Calu3 (cell line): ENCODE measurements at regions not wholly inside any gene's neighbourhood (a gene's known extent, or its start where the extent isn't known, plus 50 kb on each side); places are given as distances from the start of the nearest gene placed in this dataset.

Experiments
- BruUV-seq: library from RNA; stranded (reverse); fragments of 400-500 nt; replicated peaks from 2 replicates; lab custom pipeline; 2021; lab: Mats Ljungman, UMichigan
- CTCF ChIA-PET: fragments of 300-600 bp; sonication (Branson Sonifier 250); formaldehyde crosslinking; loops from one replicate; lab custom pipeline; 2022; ENCODE audit warnings: antibody characterized with exemption; lab: Charles Lee
- DNase-seq: peaks from one replicate; pipeline ENCODE4 v3.0.0; 2022
- H3K27ac Mint-ChIP-seq: one replicate; pipeline ENCODE4 v1.8.0; 2022; ENCODE audit warnings: mixed read lengths; ENCODE audit not compliant: unreplicated experiment
- H3K27me3 Mint-ChIP-seq: one replicate; pipeline ENCODE4 v1.8.0; 2022; ENCODE audit warnings: mixed read lengths; ENCODE audit not compliant: unreplicated experiment
- H3K36me3 Mint-ChIP-seq: one replicate; pipeline ENCODE4 v1.8.0; 2022; ENCODE audit warnings: mild to moderate bottlenecking, moderate library complexity, mixed read lengths; ENCODE audit not compliant: insufficient read depth, unreplicated experiment
- H3K4me1 Mint-ChIP-seq: one replicate; pipeline ENCODE4 v1.8.0; 2022; ENCODE audit warnings: mild to moderate bottlenecking, low read depth, mixed read lengths; ENCODE audit not compliant: unreplicated experiment
- H3K4me3 Mint-ChIP-seq: one replicate; pipeline ENCODE4 v1.8.0; 2022; ENCODE audit warnings: mild to moderate bottlenecking, low read depth, moderate library complexity, mixed read lengths; ENCODE audit not compliant: unreplicated experiment
- H3K9me3 Mint-ChIP-seq: one replicate; pipeline ENCODE4 v1.8.0; 2022; ENCODE audit warnings: low read depth, mixed read lengths; ENCODE audit not compliant: unreplicated experiment
- intact Hi-C: fragments of 100-400 bp; cut with micrococcal nuclease; formaldehyde crosslinking; loops from one replicate; pipeline ENCODE4 v1.10.0; 2022; ENCODE audit not compliant: unreplicated experiment
- TF ChIP-seq, protein P1 (sequence below): fragments of 200-600 bp; IDR thresholded peaks from one replicate; pipeline ENCODE4 v1.8.0; 2022; ENCODE audit warnings: antibody characterized with exemption; ENCODE audit not compliant: unreplicated experiment

DNA sequence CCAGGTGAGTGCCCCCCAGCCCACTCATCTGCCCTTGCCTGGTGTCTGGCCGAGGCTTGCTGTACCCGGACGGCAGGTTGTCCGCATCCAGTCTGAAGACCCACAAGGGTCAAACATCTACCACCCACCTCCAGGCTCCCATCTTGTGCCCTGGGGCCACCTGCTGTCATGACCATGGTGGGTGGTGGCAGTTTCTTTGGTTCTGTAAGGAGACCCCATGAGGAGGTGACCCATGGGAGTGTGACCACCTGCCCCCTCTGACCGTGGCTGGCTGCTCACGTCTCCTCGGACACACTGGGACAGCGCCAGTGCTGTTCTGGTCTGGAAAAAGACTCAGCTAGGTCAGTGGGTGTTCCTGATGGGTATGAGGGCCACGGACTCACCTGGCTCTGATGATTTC is 93.9 kb downstream of the TEX29 start:
- Mint-ChIP-seq H3K4me3 (no peak overlapping the region), H3K9me3 (no peaks in the 10 kb centered on the region), H3K36me3 (no peaks in the 10 kb centered on the region), H3K27me3 (peaks cover 25% of the 10 kb centered on the region), H3K27ac (no peak overlapping the region), H3K4me1 (no peaks in the 10 kb centered on the region)
- no TSS peak for BruUV-seq
- no peak for DNase-seq
- TF ChIP-seq, protein P1, sequence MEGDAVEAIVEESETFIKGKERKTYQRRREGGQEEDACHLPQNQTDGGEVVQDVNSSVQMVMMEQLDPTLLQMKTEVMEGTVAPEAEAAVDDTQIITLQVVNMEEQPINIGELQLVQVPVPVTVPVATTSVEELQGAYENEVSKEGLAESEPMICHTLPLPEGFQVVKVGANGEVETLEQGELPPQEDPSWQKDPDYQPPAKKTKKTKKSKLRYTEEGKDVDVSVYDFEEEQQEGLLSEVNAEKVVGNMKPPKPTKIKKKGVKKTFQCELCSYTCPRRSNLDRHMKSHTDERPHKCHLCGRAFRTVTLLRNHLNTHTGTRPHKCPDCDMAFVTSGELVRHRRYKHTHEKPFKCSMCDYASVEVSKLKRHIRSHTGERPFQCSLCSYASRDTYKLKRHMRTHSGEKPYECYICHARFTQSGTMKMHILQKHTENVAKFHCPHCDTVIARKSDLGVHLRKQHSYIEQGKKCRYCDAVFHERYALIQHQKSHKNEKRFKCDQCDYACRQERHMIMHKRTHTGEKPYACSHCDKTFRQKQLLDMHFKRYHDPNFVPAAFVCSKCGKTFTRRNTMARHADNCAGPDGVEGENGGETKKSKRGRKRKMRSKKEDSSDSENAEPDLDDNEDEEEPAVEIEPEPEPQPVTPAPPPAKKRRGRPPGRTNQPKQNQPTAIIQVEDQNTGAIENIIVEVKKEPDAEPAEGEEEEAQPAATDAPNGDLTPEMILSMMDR = no peak
- CTCF ChIA-PET = no interaction called here
- intact Hi-C loops = no loop called here

DNA sequence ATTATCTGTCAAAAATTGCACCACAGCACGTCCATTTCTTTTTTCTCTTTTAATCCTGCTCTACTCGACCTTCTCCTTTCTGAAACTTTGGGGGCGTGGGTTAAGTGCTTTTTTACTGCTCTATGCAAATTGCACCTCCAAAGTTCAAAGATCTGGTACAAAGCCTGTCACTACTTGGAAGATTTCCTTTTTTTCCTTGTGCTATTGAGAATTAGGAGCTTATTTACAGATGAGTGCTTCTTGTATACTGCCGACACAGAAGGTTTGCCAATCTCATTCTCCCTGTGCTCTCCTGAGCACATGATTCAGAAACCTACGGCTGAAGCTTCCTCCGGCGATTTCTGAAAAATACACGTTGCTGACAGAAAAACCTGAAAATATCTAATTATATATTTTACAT is 94.8 kb downstream of the TEX29 start:
- intact Hi-C loops = no loop called here
- CTCF ChIA-PET = no interaction called here

DNA sequence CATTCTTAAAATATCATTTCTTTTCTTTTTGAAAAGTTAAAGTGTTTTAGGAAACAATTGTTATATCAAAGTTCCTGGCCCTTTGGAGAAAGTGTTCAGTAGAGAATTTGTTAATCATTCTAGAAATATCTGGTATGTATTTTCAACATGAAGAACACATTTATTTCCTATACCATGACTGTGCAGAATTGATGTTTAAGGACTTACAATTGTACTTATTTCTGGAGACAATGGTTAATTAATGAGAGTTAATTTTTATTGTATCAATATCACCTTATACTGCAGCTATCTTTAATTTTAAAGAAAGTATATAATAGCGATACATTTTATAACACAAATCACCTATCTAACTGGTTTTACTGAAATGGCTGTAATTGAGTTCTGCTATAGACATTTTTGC is 95.3 kb downstream of the TEX29 start:
- BruUV-seq = no TSS peak
- peaks cover 25% of the 10 kb centered on the region for H3K27me3 Mint-ChIP-seq
- no peak for DNase-seq
- H3K4me3 Mint-ChIP-seq = no peak overlapping the region
- intact Hi-C loops = no loop called here
- no peaks in the 10 kb centered on the region for H3K4me1 Mint-ChIP-seq
- TF ChIP-seq, protein P1 = no peak
- H3K9me3 Mint-ChIP-seq = no peaks in the 10 kb centered on the region
- no peaks in the 10 kb centered on the region for H3K36me3 Mint-ChIP-seq
- H3K27ac Mint-ChIP-seq = no peak overlapping the region
- CTCF ChIA-PET = no interaction called here

More for the DNA sequence above, 94.8 kb downstream of the TEX29 start:
- no peak for DNase-seq
- TF ChIP-seq, protein P1 = no peak
- Mint-ChIP-seq H3K4me3 (no peak overlapping the region), H3K4me1 (no peaks in the 10 kb centered on the region), H3K9me3 (no peaks in the 10 kb centered on the region), H3K36me3 (no peaks in the 10 kb centered on the region), H3K27me3 (peaks cover 25% of the 10 kb centered on the region), H3K27ac (no peak overlapping the region)
- BruUV-seq = no TSS peak

DNA sequence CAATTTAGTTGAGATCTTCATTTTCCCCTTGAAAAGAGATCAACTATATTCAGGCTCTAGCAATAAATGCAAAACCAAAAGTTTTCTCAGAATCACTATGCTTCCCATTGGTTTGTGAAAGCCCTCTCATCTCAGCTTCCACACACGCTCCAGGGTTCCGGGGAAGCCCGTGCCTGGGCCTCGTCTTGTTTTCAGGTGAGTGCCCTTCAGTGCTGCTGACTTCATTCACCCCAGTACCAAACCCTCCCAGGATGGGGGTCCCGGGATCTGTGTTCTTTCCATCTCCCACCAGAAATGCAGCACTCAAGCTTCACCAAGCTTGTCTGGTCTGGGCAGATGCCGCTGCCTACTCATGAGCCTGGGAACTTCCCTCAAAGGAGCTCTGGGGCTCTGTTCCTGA is 97.7 kb downstream of the TEX29 start:
- Mint-ChIP-seq H3K4me1 (no peaks in the 10 kb centered on the region), H3K27ac (no peak overlapping the region), H3K27me3 (peaks cover 14% of the 10 kb centered on the region), H3K4me3 (no peak overlapping the region), H3K9me3 (no peaks in the 10 kb centered on the region), H3K36me3 (no peaks in the 10 kb centered on the region)
- CTCF ChIA-PET = no interaction called here
- TF ChIP-seq, protein P1 = no peak
- BruUV-seq = no TSS peak
- intact Hi-C loops = no loop called here
- no peak for DNase-seq
